ENCODE measurements at regions not wholly inside any gene's neighbourhood (a gene's known extent, or its start where the extent isn't known, plus 50 kb on each side); places are given as distances from the start of the nearest gene placed in this dataset.

DNA sequence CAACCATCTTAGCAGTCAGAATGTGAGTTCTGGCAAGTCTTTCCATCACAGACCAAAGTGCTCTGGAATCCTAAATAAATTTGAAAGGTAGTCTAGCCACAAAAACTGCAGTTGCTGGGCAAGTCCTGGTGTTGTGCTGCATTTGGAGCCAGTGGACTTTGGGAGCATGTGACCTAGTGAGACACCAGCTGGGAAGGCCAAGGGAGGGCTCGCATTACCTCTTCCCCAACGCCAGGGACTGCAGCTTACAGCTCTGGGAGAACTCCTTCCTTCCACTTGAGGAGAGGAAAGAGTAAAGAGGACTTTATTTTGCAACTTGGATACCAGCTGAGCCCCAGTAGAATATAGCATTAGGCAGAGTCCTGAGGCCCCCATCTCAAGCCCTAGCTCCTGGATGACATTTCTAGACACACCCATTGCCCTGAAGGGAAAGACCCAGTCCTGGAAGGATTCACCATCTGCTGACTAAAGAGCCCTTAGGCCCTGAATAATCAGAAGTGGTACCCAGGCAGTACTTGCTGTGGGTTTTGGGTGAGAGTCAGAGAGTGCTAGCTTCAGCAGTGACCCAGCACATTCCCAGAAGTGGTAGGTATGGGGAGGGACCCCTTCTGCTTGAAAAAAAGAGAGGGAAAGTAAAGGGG, 190.7 kb downstream of the NUF2 start:
- TF ChIP-seq BHLHE40 (IDR thresholded peaks at IDR 0.05; ENCODE audit: low read depth, low read length) (no peak), CEBPB (IDR thresholded peaks at IDR 0.05; ENCODE audit: low read depth, low read length) (no peak), RFX5 (IDR thresholded peaks at IDR 0.05; ENCODE audit: low read depth, low read length) (no peak), POLR2A (IDR thresholded peaks at IDR 0.05; ENCODE audit: low read depth, low read length) (no peak)
- TF ChIP-seq, protein P1, sequence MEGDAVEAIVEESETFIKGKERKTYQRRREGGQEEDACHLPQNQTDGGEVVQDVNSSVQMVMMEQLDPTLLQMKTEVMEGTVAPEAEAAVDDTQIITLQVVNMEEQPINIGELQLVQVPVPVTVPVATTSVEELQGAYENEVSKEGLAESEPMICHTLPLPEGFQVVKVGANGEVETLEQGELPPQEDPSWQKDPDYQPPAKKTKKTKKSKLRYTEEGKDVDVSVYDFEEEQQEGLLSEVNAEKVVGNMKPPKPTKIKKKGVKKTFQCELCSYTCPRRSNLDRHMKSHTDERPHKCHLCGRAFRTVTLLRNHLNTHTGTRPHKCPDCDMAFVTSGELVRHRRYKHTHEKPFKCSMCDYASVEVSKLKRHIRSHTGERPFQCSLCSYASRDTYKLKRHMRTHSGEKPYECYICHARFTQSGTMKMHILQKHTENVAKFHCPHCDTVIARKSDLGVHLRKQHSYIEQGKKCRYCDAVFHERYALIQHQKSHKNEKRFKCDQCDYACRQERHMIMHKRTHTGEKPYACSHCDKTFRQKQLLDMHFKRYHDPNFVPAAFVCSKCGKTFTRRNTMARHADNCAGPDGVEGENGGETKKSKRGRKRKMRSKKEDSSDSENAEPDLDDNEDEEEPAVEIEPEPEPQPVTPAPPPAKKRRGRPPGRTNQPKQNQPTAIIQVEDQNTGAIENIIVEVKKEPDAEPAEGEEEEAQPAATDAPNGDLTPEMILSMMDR (conservative IDR thresholded peaks at IDR 0.05; ENCODE audit: low read depth, low read length): no peak

Measured in IMR-90 (cell line).